OCI-LY7 (cell line): ENCODE measurements at regions not wholly inside any gene's neighbourhood (a gene's known extent, or its start where the extent isn't known, plus 50 kb on each side); places are given as distances from the start of the nearest gene placed in this dataset.

ENCODE experiments used
- BruUV-seq: library from RNA; stranded (reverse); fragments of 400-500 nt; replicated peaks from 2 replicates; lab custom pipeline; 2021; lab: Mats Ljungman, UMichigan
- CTCF ChIA-PET: fragments of 300-600 bp; sonication (Branson Sonifier 250); formaldehyde crosslinking; loops from one replicate; lab custom pipeline; 2022; ENCODE audit warnings: antibody characterized with exemption; ENCODE audit not compliant: unreplicated experiment; lab: Charles Lee
- POLR2A ChIA-PET: fragments of 300-600 bp; sonication (Branson Sonifier 250); formaldehyde crosslinking; loops from one replicate; lab custom pipeline; 2022; ENCODE audit warnings: antibody characterized with exemption; lab: Charles Lee
- DNase-seq: peaks from one replicate; pipeline ENCODE4 v3.0.0-alpha.2; 2015; ENCODE audit warnings: low spot score
- H2AFZ ChIP-seq: fragments of 200-600 bp; sonication (generic), shearing (Covaris generic); 2 replicates; pipeline ENCODE4 v1.6.1; 2014; ENCODE audit warnings: mild to moderate bottlenecking, antibody characterized with exemption, low read length, moderate library complexity
- H3K27ac ChIP-seq: fragments of 200-600 bp; sonication (generic); 2 replicates; pipeline ENCODE4 v1.5.1; 2014; ENCODE audit warnings: mixed run types, low read depth, mild to moderate bottlenecking, moderate library complexity, low read length, inconsistent platforms; ENCODE audit not compliant: poor library complexity, severe bottlenecking
- H3K36me3 ChIP-seq: fragments of 200-600 bp; sonication (generic); 2 replicates; pipeline ENCODE4 v1.6.1; 2014; ENCODE audit warnings: mild to moderate bottlenecking, antibody characterized with exemption, low read length, moderate library complexity, mixed read lengths; ENCODE audit not compliant: insufficient read depth
- H3K4me1 ChIP-seq: fragments of 200-600 bp; sonication (generic); 2 replicates; pipeline ENCODE4 v1.5.1; 2014; ENCODE audit warnings: mild to moderate bottlenecking, low read length; ENCODE audit not compliant: insufficient read depth, poor library complexity, severe bottlenecking
- H3K4me2 ChIP-seq: fragments of 200-600 bp; sonication (generic); 2 replicates; pipeline ENCODE4 v1.6.1; 2014; ENCODE audit warnings: mild to moderate bottlenecking, low read length
- H3K4me3 ChIP-seq: fragments of 200-600 bp; sonication (generic); 2 replicates; pipeline ENCODE4 v1.5.1; 2014; ENCODE audit warnings: mild to moderate bottlenecking, low read depth, low read length; ENCODE audit not compliant: poor library complexity, severe bottlenecking
- H3K79me2 ChIP-seq: fragments of 200-600 bp; sonication (generic); 2 replicates; pipeline ENCODE4 v1.6.1; 2016; ENCODE audit warnings: low read depth, mild to moderate bottlenecking, low read length, moderate library complexity, mixed read lengths; ENCODE audit not compliant: insufficient read depth
- H3K9me2 ChIP-seq: fragments of 200-600 bp; sonication (generic); 2 replicates; pipeline ENCODE4 v1.6.1; 2016; ENCODE audit warnings: mild to moderate bottlenecking, low read length, mixed read lengths; ENCODE audit not compliant: insufficient read depth
- H3K9me3 ChIP-seq: fragments of 200-600 bp; sonication (generic); 2 replicates; pipeline ENCODE4 v1.6.1; 2014; ENCODE audit warnings: mild to moderate bottlenecking, mixed run types, low read length, mixed read lengths
- H4K20me1 ChIP-seq: fragments of 200-600 bp; sonication (generic); 2 replicates; pipeline ENCODE4 v1.6.1; 2014; ENCODE audit warnings: mild to moderate bottlenecking, antibody characterized with exemption, low read length, moderate library complexity, mixed read lengths; ENCODE audit not compliant: insufficient read depth
- EZH2phosphoT487 ChIP-seq: fragments of 200-600 bp; sonication (generic); IDR thresholded peaks from 2 replicates; pipeline ENCODE4 v1.6.1; 2018; ENCODE audit warnings: low read depth, borderline replicate concordance, mild to moderate bottlenecking, mixed run types, antibody characterized with exemption, low read length, moderate library complexity, mixed read lengths
- intact Hi-C: fragments of 100-400 bp; cut with micrococcal nuclease; formaldehyde crosslinking; loops from one replicate; pipeline ENCODE4 v1.10.0; 2022; ENCODE audit not compliant: unreplicated experiment
- TF ChIP-seq, protein P1 (sequence below): fragments of 200-600 bp; sonication (generic); conservative IDR thresholded peaks from 2 replicates; pipeline ENCODE4 v1.5.1; 2014; ENCODE audit warnings: mild to moderate bottlenecking, antibody characterized with exemption, low read length, moderate library complexity, mixed read lengths

GRCh38 chr14:65849091-65849490 lies 436.6 kb downstream of the FUT8 start:
- no peaks in the 10 kb centered on the region for H3K9me2 ChIP-seq
- ChIA-PET CTCF (no interaction called here), POLR2A (no interaction called here)
- H4K20me1 ChIP-seq: no peaks in the 10 kb centered on the region
- TF ChIP-seq EZH2phosphoT487: no peak
- TF ChIP-seq, protein P1, sequence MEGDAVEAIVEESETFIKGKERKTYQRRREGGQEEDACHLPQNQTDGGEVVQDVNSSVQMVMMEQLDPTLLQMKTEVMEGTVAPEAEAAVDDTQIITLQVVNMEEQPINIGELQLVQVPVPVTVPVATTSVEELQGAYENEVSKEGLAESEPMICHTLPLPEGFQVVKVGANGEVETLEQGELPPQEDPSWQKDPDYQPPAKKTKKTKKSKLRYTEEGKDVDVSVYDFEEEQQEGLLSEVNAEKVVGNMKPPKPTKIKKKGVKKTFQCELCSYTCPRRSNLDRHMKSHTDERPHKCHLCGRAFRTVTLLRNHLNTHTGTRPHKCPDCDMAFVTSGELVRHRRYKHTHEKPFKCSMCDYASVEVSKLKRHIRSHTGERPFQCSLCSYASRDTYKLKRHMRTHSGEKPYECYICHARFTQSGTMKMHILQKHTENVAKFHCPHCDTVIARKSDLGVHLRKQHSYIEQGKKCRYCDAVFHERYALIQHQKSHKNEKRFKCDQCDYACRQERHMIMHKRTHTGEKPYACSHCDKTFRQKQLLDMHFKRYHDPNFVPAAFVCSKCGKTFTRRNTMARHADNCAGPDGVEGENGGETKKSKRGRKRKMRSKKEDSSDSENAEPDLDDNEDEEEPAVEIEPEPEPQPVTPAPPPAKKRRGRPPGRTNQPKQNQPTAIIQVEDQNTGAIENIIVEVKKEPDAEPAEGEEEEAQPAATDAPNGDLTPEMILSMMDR: no peak
- H3K4me2 ChIP-seq: no peak overlapping the region
- no peak for DNase-seq
- no peak overlapping the region for H3K27ac ChIP-seq
- H3K36me3 ChIP-seq: no peaks in the 10 kb centered on the region
- intact Hi-C loops: no loop called here
- no peaks in the 10 kb centered on the region for H3K79me2 ChIP-seq
- no TSS peak for BruUV-seq
- no peak overlapping the region for H3K4me3 ChIP-seq
- H2AFZ ChIP-seq: no peak overlapping the region
- H3K9me3 ChIP-seq: no peaks in the 10 kb centered on the region
- peaks cover 10% of the 10 kb centered on the region for H3K4me1 ChIP-seq

DNA sequence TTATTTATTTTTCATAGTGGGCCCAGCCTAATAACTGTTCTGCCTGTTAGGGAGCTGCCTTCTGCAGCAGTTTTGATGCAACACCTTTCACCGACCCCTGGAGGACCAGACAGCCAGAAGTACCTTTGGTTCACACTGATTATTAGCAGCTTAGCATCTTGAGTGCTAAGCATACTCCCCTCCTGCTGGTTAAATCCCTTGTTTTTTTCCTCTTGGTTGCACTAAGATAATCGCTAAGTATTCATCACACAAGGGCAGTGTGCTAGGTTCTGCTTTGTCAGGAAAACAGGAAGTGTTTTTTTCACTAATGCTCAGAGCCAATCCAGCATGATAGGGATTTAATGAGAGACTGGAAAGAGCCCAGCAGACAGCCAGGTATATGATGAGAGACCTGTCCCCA lies 437.0 kb downstream of the FUT8 start:
- POLR2A ChIA-PET: no interaction called here
- Histone ChIP-seq H3K9me2 (no peaks in the 10 kb centered on the region), H2AFZ (no peak overlapping the region), H3K36me3 (no peaks in the 10 kb centered on the region), H3K27ac (no peak overlapping the region), H4K20me1 (no peaks in the 10 kb centered on the region), H3K79me2 (no peaks in the 10 kb centered on the region), H3K4me1 (peaks cover 10% of the 10 kb centered on the region), H3K4me2 (no peak overlapping the region), H3K4me3 (no peak overlapping the region), H3K9me3 (no peaks in the 10 kb centered on the region)
- CTCF ChIA-PET: no interaction called here
- TF ChIP-seq, protein P1: no peak
- TF ChIP-seq EZH2phosphoT487: no peak
- no TSS peak for BruUV-seq
- DNase-seq: no peak
- intact Hi-C loops: no loop called here

DNA sequence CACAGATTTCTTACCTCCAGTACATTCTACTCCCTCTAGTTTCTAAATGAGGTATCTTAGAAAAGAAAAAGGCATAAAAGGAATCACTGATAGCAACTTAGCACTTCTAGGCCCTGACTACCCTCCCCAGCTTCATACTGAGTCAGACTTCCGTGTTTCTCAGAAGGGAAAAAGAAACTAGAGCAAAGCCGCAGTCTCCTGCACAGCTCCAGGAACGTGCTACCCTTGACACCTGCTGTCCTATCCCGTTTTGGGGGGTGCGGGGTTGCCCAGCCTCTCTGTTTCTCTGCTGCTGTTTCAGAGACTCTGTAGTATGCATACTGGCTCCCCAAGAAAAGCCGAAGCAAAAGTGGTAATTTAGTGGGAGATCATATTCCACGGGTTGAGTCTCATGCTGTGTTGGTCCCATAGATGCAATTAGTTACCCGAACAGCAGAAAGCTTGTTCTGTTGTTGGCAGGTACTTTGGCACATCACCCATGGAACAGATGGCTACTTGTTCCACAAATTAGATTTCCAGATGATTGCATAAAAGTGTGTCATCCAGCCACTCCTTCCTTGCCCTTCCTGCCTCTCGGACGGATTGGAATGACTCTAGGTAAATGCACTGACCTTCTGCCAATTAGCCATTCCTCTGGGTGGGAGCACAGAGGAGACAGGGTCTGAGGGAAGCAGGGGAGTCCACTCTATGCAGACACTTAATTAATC lies 438.1 kb downstream of the FUT8 start:
- ChIA-PET POLR2A (no interaction called here), CTCF (no interaction called here)
- Histone ChIP-seq H3K27ac (no peak overlapping the region), H3K36me3 (no peaks in the 10 kb centered on the region), H4K20me1 (no peaks in the 10 kb centered on the region), H3K9me2 (no peaks in the 10 kb centered on the region), H3K4me1 (peaks cover 10% of the 10 kb centered on the region), H2AFZ (no peak overlapping the region), H3K79me2 (no peaks in the 10 kb centered on the region), H3K9me3 (no peaks in the 10 kb centered on the region), H3K4me3 (no peak overlapping the region), H3K4me2 (no peak overlapping the region)
- BruUV-seq: no TSS peak
- DNase-seq: no peak
- TF ChIP-seq, protein P1: no peak
- TF ChIP-seq EZH2phosphoT487: no peak
- intact Hi-C loops: no loop called here
